ENCODE measurements at regions not wholly inside any gene's neighbourhood (a gene's known extent, or its start where the extent isn't known, plus 50 kb on each side); places are given as distances from the start of the nearest gene placed in this dataset.
"Not testable (repeated sequence)": the region's sequence is repeated elsewhere in the genome, so short reads cannot be mapped to it uniquely, and the experiment has no call there.

GRCh38 chr4:151459375-151459774 is 50.4 kb downstream of the FHIP1A start:
- no peak for FAIRE-seq

DNA sequence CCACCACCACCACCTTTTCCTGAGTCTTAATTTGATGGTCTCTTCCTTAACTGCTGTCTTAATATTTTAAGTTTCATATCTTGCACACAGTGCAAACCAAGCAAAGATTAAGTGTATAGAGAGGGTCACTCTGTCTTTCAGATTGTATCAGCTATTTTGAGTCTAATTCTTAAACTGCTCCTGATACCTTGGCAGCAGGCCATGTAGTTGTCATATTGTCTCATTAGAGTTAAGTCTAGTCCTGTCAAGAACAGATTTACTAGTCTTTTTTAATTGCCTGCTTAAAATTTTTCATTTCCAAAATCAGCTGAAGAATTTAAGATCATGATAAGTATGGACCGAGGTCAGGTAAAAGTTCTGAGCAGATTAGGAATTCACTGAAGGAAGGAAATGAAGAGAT is 51.5 kb downstream of the FHIP1A start:
- no peak for FAIRE-seq

DNA sequence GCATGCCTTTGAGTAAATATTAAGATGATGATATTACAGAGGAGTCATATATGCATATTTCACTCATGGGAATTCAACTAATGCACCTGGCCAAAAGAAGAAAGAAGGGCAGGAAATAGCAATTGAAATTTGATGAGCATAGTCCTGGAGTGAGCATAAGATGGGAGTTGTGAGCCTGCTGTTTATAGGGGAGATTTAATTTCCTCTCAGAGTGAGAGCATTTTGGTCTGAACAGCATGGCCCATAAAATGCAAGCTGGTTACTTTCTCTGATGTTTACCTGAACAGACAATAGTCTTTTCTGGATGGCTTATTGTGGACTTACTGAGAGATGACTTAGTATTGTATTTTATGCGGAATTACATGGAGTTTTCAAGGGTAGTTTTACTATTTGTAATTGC is 53.6 kb downstream of the FHIP1A start:
- FAIRE-seq: no peak

DNA sequence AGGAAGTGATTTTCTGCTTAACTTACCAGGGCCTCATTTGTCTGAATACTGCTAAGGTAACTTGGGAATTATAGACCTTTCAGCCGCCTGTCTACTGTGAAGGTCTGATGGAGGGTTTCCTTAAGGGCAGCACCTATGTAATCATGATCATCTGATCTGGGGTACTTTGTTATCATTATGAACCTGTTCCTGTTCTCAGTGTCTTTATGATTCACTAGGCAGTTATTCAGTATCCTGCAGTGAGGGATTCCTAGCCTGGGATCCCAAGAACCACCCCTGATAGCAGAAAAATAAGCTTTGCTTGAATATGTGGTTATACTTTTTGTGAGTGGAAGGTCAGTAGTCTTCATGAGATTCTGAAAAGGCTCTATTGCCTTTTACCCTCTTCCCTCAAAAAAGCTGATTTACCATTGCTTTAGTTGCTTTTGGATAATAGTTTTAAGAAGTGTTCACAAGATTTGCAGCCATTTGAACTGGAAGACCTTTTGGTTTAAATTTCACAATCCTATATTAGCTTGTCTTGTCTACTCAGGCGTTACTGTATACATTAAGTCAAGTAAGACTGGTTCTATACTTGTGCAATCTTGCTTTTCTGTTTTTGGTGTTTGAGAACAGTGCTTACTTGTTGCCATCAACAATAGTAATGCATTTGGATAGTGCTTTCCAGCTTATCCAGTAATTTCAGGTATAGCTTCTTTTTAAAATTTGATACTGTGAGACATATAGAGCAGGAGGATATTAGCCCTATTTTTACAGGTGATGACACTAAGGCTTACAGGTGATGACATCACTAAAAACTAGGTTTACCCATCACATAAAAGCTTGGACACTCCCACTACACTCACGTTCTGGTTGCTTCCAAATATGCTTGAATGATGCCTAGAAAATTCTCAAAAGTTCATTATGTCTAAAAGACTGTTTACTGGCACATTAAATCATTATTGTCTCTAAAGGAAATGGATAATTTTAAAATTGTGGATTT is 60.0 kb downstream of the FHIP1A start:
- no peak for FAIRE-seq

- FAIRE-seq: no peak
Measured at GRCh38 chr4:151469970-151470369, 61.0 kb downstream of the FHIP1A start.

DNA sequence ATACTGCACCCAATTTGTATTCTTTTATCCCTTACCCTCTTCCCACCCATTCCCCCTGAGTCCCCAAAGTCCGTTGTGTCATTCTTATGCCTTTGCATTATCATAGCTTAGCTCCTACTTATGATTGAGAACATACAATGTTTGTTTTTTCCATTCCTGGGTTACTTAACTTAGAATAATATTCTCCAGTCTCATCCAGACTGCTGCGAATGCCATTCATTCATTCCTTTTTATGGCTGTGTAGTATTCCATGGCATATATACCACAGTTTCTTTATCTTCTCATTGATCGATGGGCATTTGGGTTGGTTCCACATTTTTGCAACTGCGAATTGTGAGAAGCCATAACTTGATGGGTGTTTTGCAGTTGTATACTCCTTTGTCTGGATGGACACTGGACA is 62.8 kb downstream of the FHIP1A start:
- FAIRE-seq: no peak

DNA sequence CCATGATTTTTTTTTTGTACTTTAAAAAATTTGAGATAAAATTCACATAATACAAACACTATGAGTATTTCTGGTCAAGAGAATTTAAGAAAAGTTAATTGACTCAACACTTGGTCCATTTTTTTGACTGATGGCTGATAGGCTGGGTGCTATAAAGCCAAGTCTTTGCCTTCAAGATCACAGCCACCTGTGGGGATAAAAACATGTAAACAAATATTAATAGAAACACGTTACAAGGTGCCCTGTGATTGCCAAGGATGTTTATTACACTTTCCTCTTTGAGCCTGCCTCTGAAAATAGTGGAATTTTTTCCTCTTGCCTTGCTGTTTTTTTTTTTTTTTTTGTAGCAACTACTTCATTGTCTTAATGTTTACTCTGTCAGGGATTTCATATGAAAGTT is 63.3 kb downstream of the FHIP1A start:
- no peak for FAIRE-seq

DNA sequence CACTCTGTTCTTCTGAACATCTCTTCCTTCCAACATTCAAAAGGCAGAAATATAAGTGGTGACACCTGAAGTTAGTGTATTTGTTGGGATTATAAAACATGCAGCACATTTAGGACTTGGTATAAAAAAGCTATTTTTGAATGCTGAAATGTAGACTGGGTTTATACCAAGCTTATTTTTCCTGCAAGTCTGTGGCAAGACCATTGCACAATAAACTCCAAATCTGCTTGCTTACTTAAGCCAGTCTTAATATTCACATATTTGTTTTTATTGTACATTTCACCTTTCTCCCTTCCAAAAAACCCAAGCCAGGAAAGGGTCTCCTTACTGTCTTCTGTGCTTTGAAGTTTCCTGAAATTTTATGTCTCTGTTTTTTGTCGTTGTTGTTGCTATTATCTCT is 63.7 kb downstream of the FHIP1A start:
- no peak for FAIRE-seq

DNA sequence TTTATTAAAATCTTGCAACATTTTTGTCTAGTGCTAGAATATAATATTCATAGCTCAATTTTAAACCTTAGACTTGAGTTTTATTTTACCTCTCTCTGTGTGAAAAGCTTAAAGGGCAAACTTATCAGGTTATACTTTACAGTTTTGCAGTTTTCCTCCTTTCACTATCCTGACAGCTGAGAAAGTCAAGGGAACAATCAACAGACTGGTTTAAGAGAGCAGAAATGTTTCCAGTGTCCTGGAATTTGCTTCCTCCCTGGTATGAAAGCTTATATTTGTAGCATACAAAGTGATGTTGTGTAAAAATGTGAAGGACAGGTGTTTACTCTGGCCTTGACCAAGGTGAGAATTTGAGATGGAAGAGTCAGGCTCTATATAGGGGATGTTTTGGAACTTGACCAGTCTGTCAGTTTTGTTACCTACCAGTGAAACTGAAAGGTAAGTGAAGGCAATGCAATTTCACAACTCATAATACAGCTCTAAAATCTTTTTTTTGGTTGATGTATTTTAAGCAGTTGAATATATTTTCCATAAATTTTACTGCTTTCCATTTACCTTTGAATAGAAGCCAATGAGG is 64.6 kb downstream of the FHIP1A start:
- peak; percentile 27 for FAIRE-seq

- FAIRE-seq: no peak
Measured at GRCh38 chr4:151475035-151475714, 66.2 kb downstream of the FHIP1A start.

GRCh38 chr4:151481813-151482212 is 72.8 kb downstream of the FHIP1A start:
- no peak for FAIRE-seq

DNA sequence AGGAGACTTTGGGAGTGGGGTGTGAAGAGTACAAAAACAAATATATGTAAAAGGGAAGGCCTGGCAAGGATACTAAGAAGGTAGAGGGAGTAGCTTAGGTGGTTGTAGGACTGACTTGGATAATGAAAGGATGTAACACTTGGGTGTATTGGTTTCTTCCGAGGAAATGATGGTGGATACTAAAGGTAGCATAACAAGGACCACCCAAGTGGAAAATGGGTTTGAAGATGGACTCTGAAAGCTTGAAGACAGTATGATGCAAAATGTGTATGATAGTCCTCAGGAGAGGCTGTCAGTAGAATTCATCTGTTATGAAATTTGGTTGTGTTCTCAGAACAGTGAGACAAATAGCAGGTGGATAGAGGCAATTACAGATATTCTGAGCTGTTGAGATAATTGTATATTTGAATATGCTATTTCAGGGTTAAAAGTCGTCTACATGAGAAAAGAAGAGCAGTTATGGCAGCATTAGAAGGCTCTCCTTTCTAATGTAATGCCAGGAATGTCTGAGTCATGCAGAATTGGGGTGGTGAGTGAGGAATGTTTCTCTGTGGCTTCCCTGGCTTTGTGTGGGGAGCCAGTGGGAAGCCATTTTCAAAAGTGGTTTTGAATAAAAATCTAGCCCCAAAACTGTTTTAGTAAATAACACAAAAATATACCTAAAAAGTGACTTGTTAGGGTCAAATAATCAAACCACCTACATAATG is 75.6 kb downstream of the FHIP1A start:
- FAIRE-seq: no peak

DNA sequence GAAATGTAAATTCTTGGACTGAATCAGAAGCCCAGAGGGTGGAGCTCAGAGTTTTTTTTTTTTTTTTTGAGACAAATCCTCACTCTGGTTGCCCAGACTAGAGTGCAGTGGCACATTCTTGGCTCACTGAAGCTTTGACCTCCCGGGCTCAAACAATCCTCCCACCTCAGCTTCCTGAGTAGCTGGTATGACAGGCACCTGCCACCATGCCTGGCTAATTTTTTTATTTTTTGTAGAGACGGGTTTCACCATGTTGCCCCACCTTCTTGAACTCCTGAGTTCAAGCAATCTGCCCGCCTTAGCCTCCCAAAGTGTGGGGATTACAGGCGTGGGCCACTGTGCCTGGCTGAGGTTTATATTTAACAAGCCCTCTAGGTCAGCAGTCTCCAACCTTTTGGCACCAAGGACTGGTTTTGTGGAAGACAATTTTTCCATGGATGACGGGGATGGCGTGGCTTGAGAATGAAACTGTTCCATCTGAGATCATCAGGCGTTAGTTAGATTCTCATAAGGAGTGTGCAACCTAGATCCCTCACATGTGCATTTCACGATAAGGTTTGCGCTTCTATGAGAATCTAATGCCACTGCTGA is 76.7 kb downstream of the FHIP1A start:
- FAIRE-seq: no peak

DNA sequence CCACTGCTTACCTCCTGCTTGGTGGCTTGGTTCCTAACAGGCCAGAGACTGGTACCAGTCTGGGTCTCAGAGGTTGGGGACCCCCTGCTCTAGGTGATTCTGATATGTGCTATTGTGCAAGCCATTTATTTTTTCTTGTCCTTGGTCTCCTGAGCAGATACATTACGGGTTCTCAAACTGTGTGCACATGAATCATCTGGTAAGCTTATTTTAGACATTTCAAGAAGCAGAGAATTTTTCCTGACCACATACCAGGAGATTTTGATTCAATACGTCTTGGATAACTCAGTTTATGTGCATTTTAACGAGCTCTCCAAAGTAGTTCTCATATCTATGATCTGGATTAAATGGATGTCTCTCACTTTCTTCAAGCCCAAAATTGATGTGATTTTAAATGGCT is 77.2 kb downstream of the FHIP1A start:
- FAIRE-seq: no peak

GRCh38 chr4:151488968-151489367 is 80.0 kb downstream of the FHIP1A start:
- FAIRE-seq: no peak

DNA sequence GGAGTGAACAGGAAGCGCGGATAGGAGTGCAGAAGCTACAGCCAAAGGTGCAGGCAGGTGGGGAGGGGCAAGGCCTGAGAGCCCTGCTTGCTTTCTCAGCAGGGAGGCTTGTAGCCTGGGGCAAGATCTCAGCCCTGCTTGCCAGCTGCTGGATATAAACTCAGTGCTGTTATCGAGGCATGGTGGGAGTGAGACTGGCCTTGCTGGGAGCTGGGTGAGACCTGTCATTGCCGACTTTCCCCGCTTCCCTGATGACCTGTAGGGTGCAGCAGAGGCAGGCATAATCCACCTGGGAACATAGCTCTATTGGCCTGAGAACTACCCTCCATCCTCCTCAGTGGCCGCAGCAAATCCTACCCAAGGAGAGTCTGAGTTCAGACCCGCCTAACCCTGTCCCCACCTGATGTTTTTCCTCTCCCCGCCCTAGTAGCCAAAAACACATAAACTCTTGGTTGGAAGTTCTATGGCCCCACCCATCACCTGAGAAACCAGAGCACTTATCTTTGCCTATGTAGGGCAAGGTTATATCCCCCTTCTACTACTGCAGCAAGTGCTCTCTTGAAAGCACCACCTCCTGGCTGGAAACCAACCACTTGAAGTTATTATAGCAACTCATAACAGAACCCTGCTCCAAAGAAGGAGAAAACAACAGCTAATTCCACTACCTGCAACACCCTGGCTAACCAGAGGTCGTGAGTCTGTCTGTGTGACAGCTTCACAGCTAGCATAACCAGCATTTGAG is 80.7 kb downstream of the FHIP1A start:
- FAIRE-seq: no peak

DNA sequence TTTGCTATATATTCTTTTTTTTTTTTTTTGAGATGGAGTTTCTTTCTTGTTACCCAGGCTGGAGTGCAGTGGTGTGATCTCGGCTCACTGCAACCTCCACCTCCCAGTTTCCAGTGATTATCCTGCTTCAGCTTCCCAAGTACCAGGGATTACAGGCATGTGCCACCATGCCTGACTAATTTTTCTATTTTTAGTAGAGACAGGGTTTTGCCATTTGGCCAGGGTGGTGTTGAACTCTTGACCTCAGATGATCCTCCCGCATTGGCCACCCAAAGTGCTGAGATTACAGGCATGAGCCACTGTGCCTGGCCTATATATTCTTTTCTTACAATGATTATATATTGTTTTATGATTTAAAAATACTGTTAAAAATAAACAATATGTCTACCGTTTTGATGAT is 86.6 kb downstream of the FHIP1A start:
- not testable (repeated sequence) for FAIRE-seq

GRCh38 chr4:151511548-151511947 is 102.6 kb downstream of the FHIP1A start:
- FAIRE-seq: not testable (repeated sequence)

DNA sequence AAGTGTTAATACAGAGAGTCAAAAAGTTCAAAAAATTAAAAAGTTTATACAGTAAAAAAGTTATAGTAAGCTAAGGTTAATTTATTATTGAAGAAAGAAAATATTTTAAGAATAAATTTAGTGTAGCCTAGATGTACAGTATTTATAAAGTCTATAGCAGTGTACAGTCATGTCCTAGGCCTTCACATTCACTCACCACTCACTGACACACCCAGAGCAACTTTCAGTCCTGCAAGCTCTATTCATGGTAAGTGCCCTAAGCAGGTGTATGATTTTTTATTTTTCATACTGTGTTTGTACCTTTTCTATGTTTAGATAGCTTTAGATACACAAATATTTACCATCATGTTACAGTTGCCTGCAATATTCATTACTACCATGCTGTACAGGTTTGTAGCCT is 108.9 kb downstream of the FHIP1A start:
- FAIRE-seq: peak; percentile 5

- FAIRE-seq: no peak
Measured at GRCh38 chr4:151518359-151518758, 109.4 kb downstream of the FHIP1A start.

DNA sequence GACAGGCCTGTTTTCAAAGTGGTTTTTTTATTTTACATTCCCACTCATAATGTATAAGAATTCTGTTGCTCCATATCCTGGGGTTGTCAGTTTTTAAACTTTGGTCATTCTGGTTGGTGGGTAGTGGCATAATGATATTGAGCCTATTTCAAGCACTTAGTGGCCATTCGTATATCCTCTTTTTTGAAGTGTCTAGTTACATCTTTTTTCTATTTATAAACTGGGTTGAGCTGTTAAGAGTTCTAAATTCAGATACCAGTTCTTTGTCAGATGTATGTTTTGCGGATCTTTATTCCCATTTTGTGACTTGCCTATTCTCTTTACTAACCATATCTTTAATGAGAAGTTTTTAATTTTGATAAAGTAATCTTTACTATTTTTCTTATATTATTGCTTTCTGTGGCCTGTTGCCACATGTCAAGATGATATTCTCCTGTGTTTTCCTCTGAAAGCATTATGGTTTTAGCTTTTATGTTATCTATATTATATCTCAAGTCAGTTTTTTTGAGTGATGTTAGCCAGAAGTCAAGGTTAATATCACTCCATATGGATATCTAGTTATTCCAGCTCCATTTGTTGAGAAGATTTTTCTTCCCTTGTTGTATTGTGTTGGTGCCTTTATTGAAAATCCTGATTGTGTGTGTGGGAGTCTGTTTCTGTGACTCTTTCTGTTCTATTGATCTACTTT is 110.9 kb downstream of the FHIP1A start:
- FAIRE-seq: no peak
